GM13976 (cell line): ENCODE measurements at regions not wholly inside any gene's neighbourhood (a gene's known extent, or its start where the extent isn't known, plus 50 kb on each side); places are given as distances from the start of the nearest gene placed in this dataset.

ENCODE experiments used
- DNase-seq: peaks from one replicate; pipeline ENCODE4 v3.0.0; 2012; ENCODE audit warnings: low spot score
- CTCF ChIP-seq: IDR thresholded peaks from 2 replicates; pipeline ENCODE4 v1.5.1; 2012; ENCODE audit warnings: borderline replicate concordance, mild to moderate bottlenecking; ENCODE audit not compliant: insufficient read depth; ENCODE audit errors: extremely low read depth, missing control alignments, control extremely low read depth
- in situ Hi-C: fragments of 300-500 bp; cut with MboI; formaldehyde crosslinking; loops from one replicate; pipeline ENCODE4 v1.12.0; 2022; ENCODE audit warnings: low sequenced_read_pairs, mixed read lengths, inconsistent platforms; ENCODE audit not compliant: unreplicated experiment

DNA sequence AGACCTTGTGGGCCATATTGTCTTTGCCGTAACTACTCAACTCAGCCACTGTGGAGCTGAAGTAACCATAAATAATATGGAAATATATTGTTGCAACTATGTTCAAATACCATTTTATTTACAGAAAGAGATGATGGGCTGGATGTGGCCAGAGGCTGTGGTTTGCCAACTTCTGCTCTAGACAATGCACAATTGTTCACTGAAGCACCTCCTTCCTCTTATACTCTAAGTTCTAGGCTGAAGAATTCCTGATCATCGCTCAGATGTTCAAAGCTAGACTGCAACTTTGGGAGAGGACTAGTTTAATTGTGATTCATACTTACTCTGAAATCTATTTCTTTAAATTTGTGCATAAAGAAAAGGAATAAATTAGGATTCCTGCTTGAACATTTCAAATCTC lies 245.0 kb downstream of the TAF11L14 start:
- DNase-seq = no peak
- TF ChIP-seq CTCF = no peak
- in situ Hi-C loops = no loop called here

- in situ Hi-C loops = no loop called here
- no peak for DNase-seq
- TF ChIP-seq CTCF = no peak
Measured at GRCh38 chr5:17880869-17881268, 246.6 kb downstream of the TAF11L14 start.

- no peak for TF ChIP-seq CTCF
- in situ Hi-C loops = no loop called here
- no peak for DNase-seq
Measured at GRCh38 chr5:17882760-17883488, 248.7 kb downstream of the TAF11L14 start.

- TF ChIP-seq CTCF = no peak
- in situ Hi-C loops = no loop called here
- DNase-seq = no peak
Measured at GRCh38 chr5:17888155-17888554, 253.9 kb downstream of the TAF11L14 start.

- in situ Hi-C loops = no loop called here
- no peak for TF ChIP-seq CTCF
- no peak for DNase-seq
Measured at GRCh38 chr5:17890501-17890900, 256.2 kb downstream of the TAF11L14 start.

- in situ Hi-C loops = no loop called here
- TF ChIP-seq CTCF = no peak
- DNase-seq = no peak
Measured at GRCh38 chr5:17891881-17892280, 257.6 kb downstream of the TAF11L14 start.

DNA sequence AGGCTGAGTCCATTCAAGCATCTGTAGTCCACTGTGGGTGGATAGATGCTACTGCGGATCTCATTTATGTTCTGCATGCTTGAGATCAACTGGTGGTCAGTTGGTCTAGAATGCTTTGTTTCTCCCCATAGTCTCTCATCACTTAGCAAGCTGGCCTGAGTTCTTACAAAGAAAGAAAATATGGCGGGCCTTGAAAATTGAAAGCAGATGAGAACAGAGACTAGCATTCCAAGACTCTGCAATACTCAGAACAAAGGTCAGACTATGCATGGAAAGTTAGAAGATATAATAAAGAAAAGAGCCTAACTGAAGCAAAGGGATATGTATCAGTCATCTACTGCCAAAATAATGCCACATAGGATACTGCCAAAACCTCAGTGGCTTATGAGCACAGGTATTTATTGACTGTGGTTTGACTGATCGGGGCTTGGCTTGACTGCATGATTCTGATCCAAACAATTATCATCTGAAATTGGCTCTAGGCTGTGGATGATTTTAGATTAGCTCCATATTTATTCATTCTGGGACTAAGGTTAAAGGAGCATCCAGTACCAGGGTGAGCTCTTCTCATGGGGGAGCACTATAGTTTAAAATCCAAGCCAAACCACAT lies 258.9 kb downstream of the TAF11L14 start:
- TF ChIP-seq CTCF = no peak
- no peak for DNase-seq
- in situ Hi-C loops = no loop called here
